ENCODE measurements at regions not wholly inside any gene's neighbourhood (a gene's known extent, or its start where the extent isn't known, plus 50 kb on each side); places are given as distances from the start of the nearest gene placed in this dataset.

DNA sequence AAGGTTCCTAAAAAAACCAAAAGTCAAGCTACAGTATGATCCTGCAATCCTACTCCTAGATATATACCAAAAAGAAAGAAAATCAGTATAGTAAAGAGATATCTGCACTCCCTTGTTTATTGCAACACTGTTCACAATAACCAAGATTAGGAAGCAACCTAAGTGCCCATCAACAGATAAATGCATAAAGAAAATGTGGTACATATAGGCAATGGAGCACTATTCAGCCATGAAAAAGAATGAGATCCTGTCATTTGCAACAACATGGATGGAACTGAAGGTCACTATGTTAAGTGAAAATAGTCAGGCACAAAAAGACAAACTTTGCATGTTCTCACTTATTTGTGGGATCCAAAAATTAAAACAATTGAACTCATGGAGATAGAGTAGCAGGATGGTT is 1159.5 kb upstream of the AUTS2 start:
- Histone ChIP-seq H3K9me3 (ENCODE audit: control insufficient read depth in 4 of 4, low read length in 3 of 4) (no peaks in the 10 kb centered on the region), H3K4me3 (ENCODE audit: low read depth in 1 of 3, low read length in 3 of 3) (no peak overlapping the region)
- no peak for TF ChIP-seq RAD21 (IDR thresholded peaks at IDR 0.05)

DNA sequence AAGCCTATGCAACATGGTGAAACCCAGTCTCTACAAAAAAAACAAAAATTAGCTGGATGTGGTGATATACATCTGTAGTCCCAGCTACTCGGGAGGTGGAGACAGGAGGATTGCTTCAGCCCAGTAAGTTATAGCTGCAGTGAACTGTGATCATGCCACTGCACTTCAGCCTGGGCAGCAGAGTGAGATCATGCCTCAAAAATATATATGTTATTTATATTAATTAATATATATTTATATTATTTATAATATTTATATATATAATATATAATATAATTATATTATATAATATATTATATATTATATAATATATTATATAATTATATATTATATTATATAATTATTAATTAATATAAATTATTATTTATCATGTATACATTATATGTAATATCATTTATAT is 1158.4 kb upstream of the AUTS2 start:
- Histone ChIP-seq H3K4me1 (ENCODE audit: control insufficient read depth in 4 of 4, insufficient read depth in 4 of 4, low read length in 3 of 4) (no peaks in the 10 kb centered on the region), H3K4me3 (ENCODE audit: low read depth in 1 of 3, low read length in 3 of 3) (no peak overlapping the region), H3K9me3 (ENCODE audit: control insufficient read depth in 4 of 4, low read length in 3 of 4) (no peaks in the 10 kb centered on the region), H3K27ac (ENCODE audit: low read depth in 1 of 2, low read length in 2 of 2) (no peak overlapping the region), H3K27me3 (ENCODE audit: control insufficient read depth in 4 of 4, insufficient read depth in 4 of 4, low read length in 3 of 4) (no peaks in the 10 kb centered on the region), H3K9ac (ENCODE audit: low read depth in 1 of 2, low read length in 2 of 2) (no peak overlapping the region), H3K36me3 (ENCODE audit: control insufficient read depth in 4 of 4, insufficient read depth in 3 of 4, low read depth in 1 of 4, low read length in 3 of 4) (no peaks in the 10 kb centered on the region)
- WGBS: 88% methylated on average over 1 of the region's 1 CpG
- TF ChIP-seq RXRA (IDR thresholded peaks at IDR 0.05): no peak
- no peak for TF ChIP-seq RAD21 (IDR thresholded peaks at IDR 0.05)
- no peak for TF ChIP-seq EGR1 (IDR thresholded peaks at IDR 0.05; ENCODE audit: low read depth in 2 of 2)
- TF ChIP-seq, protein P1, sequence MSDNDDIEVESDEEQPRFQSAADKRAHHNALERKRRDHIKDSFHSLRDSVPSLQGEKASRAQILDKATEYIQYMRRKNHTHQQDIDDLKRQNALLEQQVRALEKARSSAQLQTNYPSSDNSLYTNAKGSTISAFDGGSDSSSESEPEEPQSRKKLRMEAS (IDR thresholded peaks at IDR 0.05): no peak
- TF ChIP-seq HNF4G (IDR thresholded peaks at IDR 0.05): no peak
- no peak for TF ChIP-seq NR2F2 (IDR thresholded peaks at IDR 0.05)
- no peak for TF ChIP-seq SP1 (IDR thresholded peaks at IDR 0.05)
- TF ChIP-seq GABPA (IDR thresholded peaks at IDR 0.05 in 1 of 2, conservative IDR thresholded peaks at IDR 0.05 in 1 of 2): no peak
- TF ChIP-seq, protein P2, sequence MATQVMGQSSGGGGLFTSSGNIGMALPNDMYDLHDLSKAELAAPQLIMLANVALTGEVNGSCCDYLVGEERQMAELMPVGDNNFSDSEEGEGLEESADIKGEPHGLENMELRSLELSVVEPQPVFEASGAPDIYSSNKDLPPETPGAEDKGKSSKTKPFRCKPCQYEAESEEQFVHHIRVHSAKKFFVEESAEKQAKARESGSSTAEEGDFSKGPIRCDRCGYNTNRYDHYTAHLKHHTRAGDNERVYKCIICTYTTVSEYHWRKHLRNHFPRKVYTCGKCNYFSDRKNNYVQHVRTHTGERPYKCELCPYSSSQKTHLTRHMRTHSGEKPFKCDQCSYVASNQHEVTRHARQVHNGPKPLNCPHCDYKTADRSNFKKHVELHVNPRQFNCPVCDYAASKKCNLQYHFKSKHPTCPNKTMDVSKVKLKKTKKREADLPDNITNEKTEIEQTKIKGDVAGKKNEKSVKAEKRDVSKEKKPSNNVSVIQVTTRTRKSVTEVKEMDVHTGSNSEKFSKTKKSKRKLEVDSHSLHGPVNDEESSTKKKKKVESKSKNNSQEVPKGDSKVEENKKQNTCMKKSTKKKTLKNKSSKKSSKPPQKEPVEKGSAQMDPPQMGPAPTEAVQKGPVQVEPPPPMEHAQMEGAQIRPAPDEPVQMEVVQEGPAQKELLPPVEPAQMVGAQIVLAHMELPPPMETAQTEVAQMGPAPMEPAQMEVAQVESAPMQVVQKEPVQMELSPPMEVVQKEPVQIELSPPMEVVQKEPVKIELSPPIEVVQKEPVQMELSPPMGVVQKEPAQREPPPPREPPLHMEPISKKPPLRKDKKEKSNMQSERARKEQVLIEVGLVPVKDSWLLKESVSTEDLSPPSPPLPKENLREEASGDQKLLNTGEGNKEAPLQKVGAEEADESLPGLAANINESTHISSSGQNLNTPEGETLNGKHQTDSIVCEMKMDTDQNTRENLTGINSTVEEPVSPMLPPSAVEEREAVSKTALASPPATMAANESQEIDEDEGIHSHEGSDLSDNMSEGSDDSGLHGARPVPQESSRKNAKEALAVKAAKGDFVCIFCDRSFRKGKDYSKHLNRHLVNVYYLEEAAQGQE (IDR thresholded peaks at IDR 0.05): no peak
- no peak for TF ChIP-seq TAF1 (conservative IDR thresholded peaks at IDR 0.05)
- no peak for TF ChIP-seq YY1 (IDR thresholded peaks at IDR 0.05)
- TF ChIP-seq HNF4A (conservative IDR thresholded peaks at IDR 0.05): no peak
- TF ChIP-seq, protein P3, sequence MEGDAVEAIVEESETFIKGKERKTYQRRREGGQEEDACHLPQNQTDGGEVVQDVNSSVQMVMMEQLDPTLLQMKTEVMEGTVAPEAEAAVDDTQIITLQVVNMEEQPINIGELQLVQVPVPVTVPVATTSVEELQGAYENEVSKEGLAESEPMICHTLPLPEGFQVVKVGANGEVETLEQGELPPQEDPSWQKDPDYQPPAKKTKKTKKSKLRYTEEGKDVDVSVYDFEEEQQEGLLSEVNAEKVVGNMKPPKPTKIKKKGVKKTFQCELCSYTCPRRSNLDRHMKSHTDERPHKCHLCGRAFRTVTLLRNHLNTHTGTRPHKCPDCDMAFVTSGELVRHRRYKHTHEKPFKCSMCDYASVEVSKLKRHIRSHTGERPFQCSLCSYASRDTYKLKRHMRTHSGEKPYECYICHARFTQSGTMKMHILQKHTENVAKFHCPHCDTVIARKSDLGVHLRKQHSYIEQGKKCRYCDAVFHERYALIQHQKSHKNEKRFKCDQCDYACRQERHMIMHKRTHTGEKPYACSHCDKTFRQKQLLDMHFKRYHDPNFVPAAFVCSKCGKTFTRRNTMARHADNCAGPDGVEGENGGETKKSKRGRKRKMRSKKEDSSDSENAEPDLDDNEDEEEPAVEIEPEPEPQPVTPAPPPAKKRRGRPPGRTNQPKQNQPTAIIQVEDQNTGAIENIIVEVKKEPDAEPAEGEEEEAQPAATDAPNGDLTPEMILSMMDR (IDR thresholded peaks at IDR 0.05; ENCODE audit: low read depth, low read length, missing input control): no peak
- no peak for TF ChIP-seq FOXA2 (IDR thresholded peaks at IDR 0.05)
- TF ChIP-seq, protein P4, sequence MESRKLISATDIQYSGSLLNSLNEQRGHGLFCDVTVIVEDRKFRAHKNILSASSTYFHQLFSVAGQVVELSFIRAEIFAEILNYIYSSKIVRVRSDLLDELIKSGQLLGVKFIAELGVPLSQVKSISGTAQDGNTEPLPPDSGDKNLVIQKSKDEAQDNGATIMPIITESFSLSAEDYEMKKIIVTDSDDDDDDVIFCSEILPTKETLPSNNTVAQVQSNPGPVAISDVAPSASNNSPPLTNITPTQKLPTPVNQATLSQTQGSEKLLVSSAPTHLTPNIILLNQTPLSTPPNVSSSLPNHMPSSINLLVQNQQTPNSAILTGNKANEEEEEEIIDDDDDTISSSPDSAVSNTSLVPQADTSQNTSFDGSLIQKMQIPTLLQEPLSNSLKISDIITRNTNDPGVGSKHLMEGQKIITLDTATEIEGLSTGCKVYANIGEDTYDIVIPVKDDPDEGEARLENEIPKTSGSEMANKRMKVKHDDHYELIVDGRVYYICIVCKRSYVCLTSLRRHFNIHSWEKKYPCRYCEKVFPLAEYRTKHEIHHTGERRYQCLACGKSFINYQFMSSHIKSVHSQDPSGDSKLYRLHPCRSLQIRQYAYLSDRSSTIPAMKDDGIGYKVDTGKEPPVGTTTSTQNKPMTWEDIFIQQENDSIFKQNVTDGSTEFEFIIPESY (IDR thresholded peaks at IDR 0.05): no peak
- no peak for TF ChIP-seq FOXA1 (IDR thresholded peaks at IDR 0.05)
- TF ChIP-seq JUND (IDR thresholded peaks at IDR 0.05): no peak
- TF ChIP-seq, protein P5, sequence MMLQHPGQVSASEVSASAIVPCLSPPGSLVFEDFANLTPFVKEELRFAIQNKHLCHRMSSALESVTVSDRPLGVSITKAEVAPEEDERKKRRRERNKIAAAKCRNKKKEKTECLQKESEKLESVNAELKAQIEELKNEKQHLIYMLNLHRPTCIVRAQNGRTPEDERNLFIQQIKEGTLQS (IDR thresholded peaks at IDR 0.05): no peak
- DNase-seq (ENCODE audit: low spot score): no peak

More for the DNA sequence above, 1159.5 kb upstream of the AUTS2 start:
- H3K9ac ChIP-seq (ENCODE audit: low read depth in 1 of 2, low read length in 2 of 2): no peak overlapping the region
- no peaks in the 10 kb centered on the region for H3K4me1 ChIP-seq (ENCODE audit: control insufficient read depth in 4 of 4, insufficient read depth in 4 of 4, low read length in 3 of 4)
- no peaks in the 10 kb centered on the region for H3K36me3 ChIP-seq (ENCODE audit: control insufficient read depth in 4 of 4, insufficient read depth in 3 of 4, low read depth in 1 of 4, low read length in 3 of 4)
- no peak for DNase-seq (ENCODE audit: low spot score)
- no peaks in the 10 kb centered on the region for H3K27me3 ChIP-seq (ENCODE audit: control insufficient read depth in 4 of 4, insufficient read depth in 4 of 4, low read length in 3 of 4)
- H3K27ac ChIP-seq (ENCODE audit: low read depth in 1 of 2, low read length in 2 of 2): no peak overlapping the region
